HT-29 (cell line): ENCODE measurements at regions not wholly inside any gene's neighbourhood (a gene's known extent, or its start where the extent isn't known, plus 50 kb on each side); places are given as distances from the start of the nearest gene placed in this dataset.

Experiments
- DNase-seq: peaks from one replicate; pipeline ENCODE4 v3.0.0-alpha.2; 2015; ENCODE audit warnings: low spot score

GRCh38 chr18:11269257-11269656 is 119.9 kb upstream of the PIEZO2 start:
- DNase-seq: no peak

- no peak for DNase-seq
Measured at GRCh38 chr18:11268741-11269233, 119.4 kb upstream of the PIEZO2 start.

DNA sequence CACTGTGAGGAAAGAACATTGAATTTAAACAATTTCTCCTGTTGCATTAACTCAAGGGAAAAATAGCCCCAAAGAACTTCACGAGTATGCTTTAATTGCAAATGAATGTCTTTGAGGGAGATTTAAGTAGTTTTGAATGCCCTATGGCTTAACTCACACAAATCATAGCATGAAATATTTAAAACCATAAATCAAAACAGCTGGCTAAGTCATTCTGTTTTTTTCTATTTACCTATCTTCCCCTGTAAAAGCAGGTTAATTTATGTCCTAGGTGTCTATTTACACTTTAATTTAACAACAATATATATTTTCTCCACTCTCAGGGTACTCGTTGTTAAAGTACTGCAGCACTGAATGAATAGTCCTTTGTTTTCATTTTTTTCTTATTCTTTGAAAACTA is 118.8 kb upstream of the PIEZO2 start:
- DNase-seq: no peak

DNA sequence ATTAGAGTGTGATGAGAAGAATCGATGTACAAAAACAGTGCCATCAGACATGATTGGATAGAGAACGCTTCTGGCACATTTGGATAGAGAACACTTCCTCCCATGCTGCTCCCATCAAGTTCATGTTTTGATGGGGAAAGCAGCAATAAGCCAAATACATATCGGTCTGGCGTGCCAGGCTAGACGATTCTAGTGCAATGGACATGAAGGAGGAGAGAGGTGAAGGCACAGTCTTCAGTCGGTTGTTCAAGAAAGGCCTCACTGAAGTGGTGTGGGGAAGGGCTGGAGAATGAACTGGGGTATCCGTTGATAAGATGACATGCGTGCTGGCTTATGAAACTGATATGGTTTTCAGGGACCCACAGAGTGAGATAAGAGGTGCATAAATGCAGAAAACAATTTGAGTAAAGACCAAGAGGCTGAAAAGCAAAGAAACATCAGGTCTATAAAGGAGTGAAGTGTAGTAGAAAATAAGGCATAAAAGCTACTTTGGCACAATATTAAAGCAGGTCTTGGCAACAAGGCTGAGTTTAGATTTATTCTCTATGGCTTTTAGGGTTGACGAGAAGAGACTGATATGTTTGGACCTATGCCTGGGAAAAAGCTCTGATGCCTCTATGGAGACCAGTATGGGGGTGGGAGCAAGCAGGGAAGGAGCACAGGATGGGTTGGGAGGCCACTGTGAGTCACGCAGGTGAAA is 117.6 kb upstream of the PIEZO2 start:
- DNase-seq: no peak

DNA sequence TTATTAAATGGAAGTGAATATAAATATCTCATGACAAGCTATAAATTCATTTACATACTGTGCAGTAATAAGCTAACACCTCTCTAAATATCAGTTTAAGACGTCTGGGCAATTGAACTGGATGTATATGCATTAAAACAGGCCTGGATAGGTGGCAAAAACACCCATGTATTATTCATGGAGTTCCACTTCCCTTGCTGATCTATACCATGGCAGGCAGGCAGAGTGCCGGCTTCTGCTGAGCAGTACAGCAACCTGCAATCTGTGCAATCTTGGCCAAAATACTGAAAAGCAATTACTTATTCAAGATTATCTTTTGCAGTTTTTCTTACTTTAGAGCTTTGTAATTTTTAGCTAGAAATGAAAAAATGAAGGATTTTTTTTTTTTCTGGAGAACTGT is 112.1 kb upstream of the PIEZO2 start:
- no peak for DNase-seq

- DNase-seq: no peak
Measured at GRCh38 chr18:11260961-11261461, 111.6 kb upstream of the PIEZO2 start.

GRCh38 chr18:11259469-11260150 is 110.2 kb upstream of the PIEZO2 start:
- no peak for DNase-seq

- DNase-seq: no peak
Measured at GRCh38 chr18:11258039-11258610, 108.8 kb upstream of the PIEZO2 start.

GRCh38 chr18:11256251-11256650 is 106.9 kb upstream of the PIEZO2 start:
- DNase-seq: no peak

- no peak for DNase-seq
Measured at GRCh38 chr18:11251891-11252270, 102.5 kb upstream of the PIEZO2 start.

- no peak for DNase-seq
Measured at GRCh38 chr18:11251229-11251890, 102.0 kb upstream of the PIEZO2 start.

GRCh38 chr18:11249391-11249790 is 100.0 kb upstream of the PIEZO2 start:
- DNase-seq: no peak

DNA sequence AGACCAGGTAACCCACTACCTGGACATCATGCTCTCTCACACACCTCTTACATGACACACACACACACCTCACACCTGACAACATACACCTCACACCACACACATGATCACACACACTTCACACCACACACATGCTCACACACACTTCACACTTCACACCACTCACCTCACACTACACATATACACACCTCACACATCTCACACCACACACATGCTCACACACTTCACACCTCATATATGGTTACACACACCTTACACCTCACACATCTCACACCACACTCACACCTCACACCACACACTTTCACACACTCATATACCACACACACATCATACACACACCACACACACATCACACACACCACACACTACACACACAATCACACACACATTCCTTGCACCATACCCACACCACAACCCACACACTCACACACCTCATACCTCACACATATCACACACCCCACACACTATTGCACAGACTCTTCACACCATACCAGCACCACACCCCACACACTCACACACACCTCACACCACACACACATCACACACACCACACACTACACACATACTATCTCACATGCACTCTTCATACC is 98.1 kb upstream of the PIEZO2 start:
- DNase-seq: no peak

- no peak for DNase-seq
Measured at GRCh38 chr18:11246495-11247300, 97.3 kb upstream of the PIEZO2 start.

GRCh38 chr18:11245879-11246278 is 96.5 kb upstream of the PIEZO2 start:
- DNase-seq: no peak

DNA sequence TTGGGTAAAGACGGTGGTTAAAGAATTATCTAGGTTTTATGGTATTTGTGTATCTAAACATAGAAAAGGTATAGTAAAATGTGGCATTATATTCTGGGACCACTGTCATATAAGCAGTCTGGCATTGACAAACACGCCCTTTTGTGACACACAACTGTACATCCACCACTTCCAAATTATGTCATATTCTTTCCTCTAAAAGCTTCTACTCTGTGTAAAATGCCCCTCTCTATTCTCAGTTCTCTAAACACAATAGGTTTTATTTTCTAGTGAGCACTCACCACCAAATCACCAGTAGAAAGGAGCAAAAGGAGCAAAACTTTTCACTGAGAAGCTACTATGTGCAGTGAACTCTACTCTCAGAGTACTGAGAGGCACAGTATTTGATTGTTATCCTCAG is 88.1 kb upstream of the PIEZO2 start:
- no peak for DNase-seq

GRCh38 chr18:11237066-11237465 is 87.7 kb upstream of the PIEZO2 start:
- DNase-seq: no peak

- DNase-seq: no peak
Measured at GRCh38 chr18:11224153-11224552, 74.8 kb upstream of the PIEZO2 start.

DNA sequence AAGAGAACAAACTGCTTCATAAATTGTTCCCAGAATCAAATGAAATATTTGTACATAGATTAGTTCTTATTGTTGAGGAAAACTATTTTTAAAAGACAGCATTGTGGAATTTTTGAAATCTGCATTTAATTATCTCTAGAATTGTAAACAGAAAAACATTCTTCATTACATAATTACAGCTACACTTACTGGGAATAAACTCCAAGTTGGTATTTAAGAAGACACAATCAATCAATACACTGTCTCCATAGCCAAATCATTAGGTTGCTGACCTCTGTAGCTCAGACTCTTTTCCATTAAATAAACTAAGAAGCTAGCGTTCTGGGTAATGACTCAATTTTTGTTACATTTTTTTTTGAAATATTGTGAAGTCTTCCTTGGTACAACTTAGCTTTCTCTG is 70.2 kb upstream of the PIEZO2 start:
- no peak for DNase-seq

GRCh38 chr18:11215216-11215615 is 65.8 kb upstream of the PIEZO2 start:
- no peak for DNase-seq

GRCh38 chr18:11204020-11204419 is 54.7 kb upstream of the PIEZO2 start:
- no peak for DNase-seq
